ENCODE measurements at regions not wholly inside any gene's neighbourhood (a gene's known extent, or its start where the extent isn't known, plus 50 kb on each side); places are given as distances from the start of the nearest gene placed in this dataset.

DNA sequence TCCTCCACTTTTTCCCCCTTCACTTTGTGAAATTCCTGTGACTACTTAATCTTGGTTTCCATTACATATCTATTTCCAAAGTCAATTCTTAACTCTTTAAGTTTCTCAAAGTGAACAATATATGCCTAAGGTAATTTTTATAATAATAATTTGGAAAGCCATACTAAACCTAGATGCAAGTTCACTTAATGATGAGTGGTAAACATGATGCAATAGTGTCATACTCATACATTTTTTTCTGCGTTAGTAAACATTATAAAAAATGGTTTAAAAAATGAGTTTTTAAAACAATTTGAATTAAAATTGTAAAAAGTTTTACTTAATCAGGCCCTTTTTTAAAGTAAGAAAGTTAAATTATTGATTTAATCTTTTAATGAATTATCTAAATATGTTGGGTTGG is 659.4 kb upstream of the FZD8 start:
- TF ChIP-seq TCF12 (IDR thresholded peaks at IDR 0.05; ENCODE audit: low read depth) (no peak), YY1 (IDR thresholded peaks at IDR 0.05; ENCODE audit: low read depth) (no peak), FOXM1 (IDR thresholded peaks at IDR 0.05; ENCODE audit: borderline replicate concordance, low read depth) (no peak), RAD21 (IDR thresholded peaks at IDR 0.05; ENCODE audit: low read depth) (no peak)
- TF ChIP-seq, protein P1, sequence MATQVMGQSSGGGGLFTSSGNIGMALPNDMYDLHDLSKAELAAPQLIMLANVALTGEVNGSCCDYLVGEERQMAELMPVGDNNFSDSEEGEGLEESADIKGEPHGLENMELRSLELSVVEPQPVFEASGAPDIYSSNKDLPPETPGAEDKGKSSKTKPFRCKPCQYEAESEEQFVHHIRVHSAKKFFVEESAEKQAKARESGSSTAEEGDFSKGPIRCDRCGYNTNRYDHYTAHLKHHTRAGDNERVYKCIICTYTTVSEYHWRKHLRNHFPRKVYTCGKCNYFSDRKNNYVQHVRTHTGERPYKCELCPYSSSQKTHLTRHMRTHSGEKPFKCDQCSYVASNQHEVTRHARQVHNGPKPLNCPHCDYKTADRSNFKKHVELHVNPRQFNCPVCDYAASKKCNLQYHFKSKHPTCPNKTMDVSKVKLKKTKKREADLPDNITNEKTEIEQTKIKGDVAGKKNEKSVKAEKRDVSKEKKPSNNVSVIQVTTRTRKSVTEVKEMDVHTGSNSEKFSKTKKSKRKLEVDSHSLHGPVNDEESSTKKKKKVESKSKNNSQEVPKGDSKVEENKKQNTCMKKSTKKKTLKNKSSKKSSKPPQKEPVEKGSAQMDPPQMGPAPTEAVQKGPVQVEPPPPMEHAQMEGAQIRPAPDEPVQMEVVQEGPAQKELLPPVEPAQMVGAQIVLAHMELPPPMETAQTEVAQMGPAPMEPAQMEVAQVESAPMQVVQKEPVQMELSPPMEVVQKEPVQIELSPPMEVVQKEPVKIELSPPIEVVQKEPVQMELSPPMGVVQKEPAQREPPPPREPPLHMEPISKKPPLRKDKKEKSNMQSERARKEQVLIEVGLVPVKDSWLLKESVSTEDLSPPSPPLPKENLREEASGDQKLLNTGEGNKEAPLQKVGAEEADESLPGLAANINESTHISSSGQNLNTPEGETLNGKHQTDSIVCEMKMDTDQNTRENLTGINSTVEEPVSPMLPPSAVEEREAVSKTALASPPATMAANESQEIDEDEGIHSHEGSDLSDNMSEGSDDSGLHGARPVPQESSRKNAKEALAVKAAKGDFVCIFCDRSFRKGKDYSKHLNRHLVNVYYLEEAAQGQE (IDR thresholded peaks at IDR 0.05; ENCODE audit: low read depth): no peak
- TF ChIP-seq, protein P2, sequence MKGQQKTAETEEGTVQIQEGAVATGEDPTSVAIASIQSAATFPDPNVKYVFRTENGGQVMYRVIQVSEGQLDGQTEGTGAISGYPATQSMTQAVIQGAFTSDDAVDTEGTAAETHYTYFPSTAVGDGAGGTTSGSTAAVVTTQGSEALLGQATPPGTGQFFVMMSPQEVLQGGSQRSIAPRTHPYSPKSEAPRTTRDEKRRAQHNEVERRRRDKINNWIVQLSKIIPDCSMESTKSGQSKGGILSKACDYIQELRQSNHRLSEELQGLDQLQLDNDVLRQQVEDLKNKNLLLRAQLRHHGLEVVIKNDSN (IDR thresholded peaks at IDR 0.05): no peak

DNA sequence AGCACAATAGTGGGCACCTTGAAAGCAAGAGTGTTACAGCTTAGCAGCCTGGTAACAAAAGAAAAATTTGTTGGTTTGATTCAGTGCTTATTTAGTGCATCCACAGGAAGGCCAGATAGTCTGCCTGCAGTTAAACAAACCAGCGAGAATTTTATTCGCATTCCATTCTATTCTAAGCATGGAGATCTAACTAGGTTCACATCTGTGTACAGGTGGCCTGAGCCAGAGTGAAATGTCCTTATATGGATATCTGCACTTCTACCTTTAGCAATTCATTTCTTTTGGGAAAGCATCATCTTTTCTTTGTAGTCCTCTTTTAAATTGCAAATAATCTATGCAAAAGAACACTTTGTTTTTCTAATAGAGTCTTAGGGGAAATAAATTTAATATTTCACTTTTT is 659.0 kb upstream of the FZD8 start:
- no peak for TF ChIP-seq RAD21 (IDR thresholded peaks at IDR 0.05; ENCODE audit: low read depth)
- TF ChIP-seq, protein P3, sequence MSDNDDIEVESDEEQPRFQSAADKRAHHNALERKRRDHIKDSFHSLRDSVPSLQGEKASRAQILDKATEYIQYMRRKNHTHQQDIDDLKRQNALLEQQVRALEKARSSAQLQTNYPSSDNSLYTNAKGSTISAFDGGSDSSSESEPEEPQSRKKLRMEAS (IDR thresholded peaks at IDR 0.05): no peak
- TF ChIP-seq, protein P1 (IDR thresholded peaks at IDR 0.05; ENCODE audit: low read depth): no peak
- TF ChIP-seq, protein P2 (IDR thresholded peaks at IDR 0.05): no peak
- TF ChIP-seq ZBTB7A (IDR thresholded peaks at IDR 0.05; ENCODE audit: low read depth): no peak
- no peak for TF ChIP-seq FOXM1 (IDR thresholded peaks at IDR 0.05; ENCODE audit: borderline replicate concordance, low read depth)
- no peak for TF ChIP-seq EGR1 (IDR thresholded peaks at IDR 0.05)
- no peak for TF ChIP-seq YY1 (IDR thresholded peaks at IDR 0.05; ENCODE audit: low read depth)
- TF ChIP-seq EP300 (IDR thresholded peaks at IDR 0.05; ENCODE audit: borderline replicate concordance): no peak
- no peak for TF ChIP-seq CEBPB (IDR thresholded peaks at IDR 0.05)
- TF ChIP-seq TEAD4 (IDR thresholded peaks at IDR 0.05): no peak
- TF ChIP-seq TAF1 (IDR thresholded peaks at IDR 0.05; ENCODE audit: low read depth): no peak

DNA sequence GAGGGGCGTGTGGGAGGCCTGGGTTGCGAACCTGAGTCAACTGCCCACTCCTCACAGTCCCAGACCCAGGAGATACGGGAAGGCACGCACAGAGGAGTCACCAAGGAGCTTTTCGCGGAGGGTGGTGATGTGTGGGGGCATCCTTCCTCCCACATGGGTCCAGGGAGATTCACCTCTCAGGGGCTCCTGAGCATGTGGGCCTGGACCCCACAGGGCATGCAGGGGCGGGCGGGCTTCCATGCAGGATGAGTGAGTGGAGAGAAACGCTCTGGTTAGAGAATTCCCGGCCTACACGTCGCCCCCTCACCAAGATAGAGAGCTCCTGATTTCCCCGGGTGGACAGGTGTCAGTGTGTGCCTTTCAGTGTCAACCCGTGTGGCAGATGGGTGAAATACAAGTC is 641.7 kb upstream of the FZD8 start:
- TF ChIP-seq EGR1 (IDR thresholded peaks at IDR 0.05): no peak
- TF ChIP-seq, protein P1 (IDR thresholded peaks at IDR 0.05; ENCODE audit: low read depth): no peak
- TF ChIP-seq NFIC (IDR thresholded peaks at IDR 0.05): no peak
- TF ChIP-seq CREB1 (IDR thresholded peaks at IDR 0.05; ENCODE audit: low read depth): no peak
- no peak for TF ChIP-seq FOXM1 (IDR thresholded peaks at IDR 0.05; ENCODE audit: borderline replicate concordance, low read depth)
- TF ChIP-seq, protein P2 (IDR thresholded peaks at IDR 0.05): no peak
- no peak for TF ChIP-seq ZBTB7A (IDR thresholded peaks at IDR 0.05; ENCODE audit: low read depth)

DNA sequence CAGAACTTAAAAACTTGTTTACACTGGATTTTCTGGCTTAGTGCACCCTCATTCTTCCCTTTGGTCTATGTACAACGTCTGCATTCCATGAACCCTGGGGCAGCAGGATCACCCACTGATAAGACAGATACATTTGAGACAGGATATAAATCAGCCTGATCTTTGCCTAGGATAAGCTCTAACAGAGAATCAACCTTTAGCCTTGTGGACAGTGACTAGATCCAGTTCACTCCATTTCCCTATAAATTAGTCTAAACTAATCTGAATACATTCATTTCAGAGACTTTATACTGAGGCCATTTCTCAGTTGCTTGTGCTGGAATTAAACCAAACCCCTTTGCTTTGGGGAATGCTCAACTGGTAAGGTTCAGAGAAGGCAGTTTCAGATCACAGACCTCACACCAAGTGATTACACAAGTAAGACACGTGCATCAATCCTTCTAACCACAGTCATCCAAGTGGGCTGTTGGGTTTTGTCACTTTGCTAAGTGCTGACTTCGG is 639.8 kb upstream of the FZD8 start:
- TF ChIP-seq CEBPB (IDR thresholded peaks at IDR 0.05): no peak

DNA sequence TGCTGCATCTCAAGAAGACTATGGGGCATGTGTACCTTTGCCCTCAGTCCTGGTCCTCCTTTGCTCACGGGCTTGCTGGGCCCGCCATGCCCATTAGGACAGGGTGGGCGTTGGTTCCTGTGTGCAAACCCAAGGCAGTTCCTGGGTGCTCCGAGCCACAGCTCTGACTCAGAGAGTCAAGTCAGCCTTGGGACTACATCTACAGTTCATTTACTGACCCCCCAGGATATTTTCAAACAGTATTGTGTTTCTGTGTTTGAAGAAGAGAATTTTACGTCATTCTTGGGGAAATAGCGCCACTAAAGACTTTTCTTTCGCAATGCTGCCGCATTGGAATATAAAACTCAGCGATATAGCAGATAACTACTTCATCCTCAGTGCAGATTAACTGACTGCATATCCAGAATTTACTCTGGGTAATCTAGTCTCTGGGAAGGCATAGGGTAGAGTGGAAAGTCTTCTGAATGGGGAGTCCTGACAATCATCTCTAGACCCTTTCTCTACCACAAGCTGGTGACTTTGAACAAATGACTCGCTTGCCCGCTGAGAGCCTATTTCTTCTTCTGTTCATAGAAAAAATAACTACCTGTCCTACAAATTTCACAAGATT is 638.9 kb upstream of the FZD8 start:
- TF ChIP-seq, protein P3 (IDR thresholded peaks at IDR 0.05): no peak
- TF ChIP-seq CEBPB (IDR thresholded peaks at IDR 0.05) (no peak), TAF1 (IDR thresholded peaks at IDR 0.05; ENCODE audit: low read depth) (no peak), EGR1 (IDR thresholded peaks at IDR 0.05) (no peak), FOXM1 (IDR thresholded peaks at IDR 0.05; ENCODE audit: borderline replicate concordance, low read depth) (no peak), RAD21 (IDR thresholded peaks at IDR 0.05; ENCODE audit: low read depth) (no peak), TEAD4 (IDR thresholded peaks at IDR 0.05) (no peak), EP300 (IDR thresholded peaks at IDR 0.05; ENCODE audit: borderline replicate concordance) (no peak), NFIC (IDR thresholded peaks at IDR 0.05) (no peak), CREB1 (IDR thresholded peaks at IDR 0.05; ENCODE audit: low read depth) (no peak), YY1 (IDR thresholded peaks at IDR 0.05; ENCODE audit: low read depth) (no peak), ZBTB7A (IDR thresholded peaks at IDR 0.05; ENCODE audit: low read depth) (no peak), TCF12 (IDR thresholded peaks at IDR 0.05; ENCODE audit: low read depth) (no peak)
- TF ChIP-seq, protein P2 (IDR thresholded peaks at IDR 0.05): no peak
